ENCODE measurements at regions not wholly inside any gene's neighbourhood (a gene's known extent, or its start where the extent isn't known, plus 50 kb on each side); places are given as distances from the start of the nearest gene placed in this dataset.

- H3K4me3 ChIP-seq (ENCODE audit: low read depth, low read length): no peak overlapping the region
- no peak for TF ChIP-seq CTCF (IDR thresholded peaks at IDR 0.05; ENCODE audit: borderline replicate concordance, insufficient read depth, low read depth, low read length)
Observed at GRCh38 chr5:17713301-17713700, 79.0 kb downstream of the TAF11L14 start.

- H3K4me3 ChIP-seq (ENCODE audit: low read depth, low read length): no peak overlapping the region
- no peak for TF ChIP-seq CTCF (IDR thresholded peaks at IDR 0.05; ENCODE audit: borderline replicate concordance, insufficient read depth, low read depth, low read length)
Observed at GRCh38 chr5:17714186-17714585, 79.9 kb downstream of the TAF11L14 start.

- no peak for TF ChIP-seq CTCF (IDR thresholded peaks at IDR 0.05; ENCODE audit: borderline replicate concordance, insufficient read depth, low read depth, low read length)
- no peak overlapping the region for H3K4me3 ChIP-seq (ENCODE audit: low read depth, low read length)
Observed at GRCh38 chr5:17719592-17719991, 85.3 kb downstream of the TAF11L14 start.

GRCh38 chr5:17720071-17720470 is 85.8 kb downstream of the TAF11L14 start:
- TF ChIP-seq CTCF (IDR thresholded peaks at IDR 0.05; ENCODE audit: borderline replicate concordance, insufficient read depth, low read depth, low read length): no peak
- no peak overlapping the region for H3K4me3 ChIP-seq (ENCODE audit: low read depth, low read length)

GRCh38 chr5:17723876-17724275 is 89.6 kb downstream of the TAF11L14 start:
- no peak overlapping the region for H3K4me3 ChIP-seq (ENCODE audit: low read depth, low read length)
- no peak for TF ChIP-seq CTCF (IDR thresholded peaks at IDR 0.05; ENCODE audit: borderline replicate concordance, insufficient read depth, low read depth, low read length)

- no peak overlapping the region for H3K4me3 ChIP-seq (ENCODE audit: low read depth, low read length)
- no peak for TF ChIP-seq CTCF (IDR thresholded peaks at IDR 0.05; ENCODE audit: borderline replicate concordance, insufficient read depth, low read depth, low read length)
Observed at GRCh38 chr5:17727098-17727497, 92.8 kb downstream of the TAF11L14 start.

GRCh38 chr5:17730421-17730820 is 96.2 kb downstream of the TAF11L14 start:
- no peak overlapping the region for H3K4me3 ChIP-seq (ENCODE audit: low read depth, low read length)
- TF ChIP-seq CTCF (IDR thresholded peaks at IDR 0.05; ENCODE audit: borderline replicate concordance, insufficient read depth, low read depth, low read length): no peak

All from GM12875 (cell line).